GM12872 (cell line): ENCODE measurements at regions not wholly inside any gene's neighbourhood (a gene's known extent, or its start where the extent isn't known, plus 50 kb on each side); places are given as distances from the start of the nearest gene placed in this dataset.

Source experiments
- TF ChIP-seq, protein P1 (sequence below): IDR thresholded peaks from 3 replicates; pipeline ENCODE4 v1.5.1; 2011; ENCODE audit warnings: low read depth, mild to moderate bottlenecking, low read length, moderate library complexity; ENCODE audit not compliant: insufficient read depth

DNA sequence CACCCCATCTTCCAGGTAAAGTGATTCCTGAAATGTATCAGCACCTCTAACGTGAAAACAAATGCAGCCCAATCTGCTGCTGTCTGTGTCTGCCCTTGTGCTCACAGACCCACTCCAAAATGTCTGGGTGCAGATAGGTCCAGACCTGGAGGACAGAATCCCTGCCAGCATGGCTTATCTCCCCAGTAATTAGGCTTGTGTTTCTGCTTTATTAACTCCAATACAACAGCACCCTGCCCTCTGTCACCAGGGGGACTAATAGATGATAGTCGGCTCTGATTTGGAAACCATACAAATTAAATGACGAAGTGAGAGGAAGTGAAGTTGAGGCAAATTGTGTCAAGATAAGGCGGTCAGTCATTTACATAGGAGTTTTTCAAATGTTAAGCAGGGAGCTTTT, 608.3 kb upstream of the SALL1 start:
- TF ChIP-seq, protein P1, sequence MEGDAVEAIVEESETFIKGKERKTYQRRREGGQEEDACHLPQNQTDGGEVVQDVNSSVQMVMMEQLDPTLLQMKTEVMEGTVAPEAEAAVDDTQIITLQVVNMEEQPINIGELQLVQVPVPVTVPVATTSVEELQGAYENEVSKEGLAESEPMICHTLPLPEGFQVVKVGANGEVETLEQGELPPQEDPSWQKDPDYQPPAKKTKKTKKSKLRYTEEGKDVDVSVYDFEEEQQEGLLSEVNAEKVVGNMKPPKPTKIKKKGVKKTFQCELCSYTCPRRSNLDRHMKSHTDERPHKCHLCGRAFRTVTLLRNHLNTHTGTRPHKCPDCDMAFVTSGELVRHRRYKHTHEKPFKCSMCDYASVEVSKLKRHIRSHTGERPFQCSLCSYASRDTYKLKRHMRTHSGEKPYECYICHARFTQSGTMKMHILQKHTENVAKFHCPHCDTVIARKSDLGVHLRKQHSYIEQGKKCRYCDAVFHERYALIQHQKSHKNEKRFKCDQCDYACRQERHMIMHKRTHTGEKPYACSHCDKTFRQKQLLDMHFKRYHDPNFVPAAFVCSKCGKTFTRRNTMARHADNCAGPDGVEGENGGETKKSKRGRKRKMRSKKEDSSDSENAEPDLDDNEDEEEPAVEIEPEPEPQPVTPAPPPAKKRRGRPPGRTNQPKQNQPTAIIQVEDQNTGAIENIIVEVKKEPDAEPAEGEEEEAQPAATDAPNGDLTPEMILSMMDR = no peak

DNA sequence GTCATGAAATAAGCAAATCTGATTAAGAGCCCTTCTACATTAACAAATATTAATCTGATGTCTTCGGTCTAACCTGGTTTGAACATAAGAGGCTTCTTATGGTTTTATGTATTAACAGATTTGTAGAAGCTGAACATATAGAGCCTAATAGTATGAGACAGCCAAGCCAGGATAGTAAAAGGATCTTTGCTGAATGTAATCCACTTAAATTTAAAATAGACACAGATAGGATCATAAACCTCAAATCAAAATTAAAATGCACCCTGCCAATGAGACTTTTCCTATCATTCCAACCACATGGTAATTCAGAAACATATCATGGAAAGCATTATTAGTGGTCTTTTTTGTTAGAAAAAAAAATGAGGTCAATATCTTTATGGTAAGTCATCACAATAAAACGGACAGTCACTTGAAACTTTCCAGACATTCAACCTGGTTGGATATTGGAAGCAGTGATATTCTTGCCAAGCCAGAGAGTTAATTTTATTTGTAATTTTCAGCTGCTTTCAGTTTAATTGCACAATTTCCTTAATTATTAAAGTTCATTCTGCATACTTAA, 606.9 kb upstream of the SALL1 start:
- TF ChIP-seq, protein P1 = no peak

DNA sequence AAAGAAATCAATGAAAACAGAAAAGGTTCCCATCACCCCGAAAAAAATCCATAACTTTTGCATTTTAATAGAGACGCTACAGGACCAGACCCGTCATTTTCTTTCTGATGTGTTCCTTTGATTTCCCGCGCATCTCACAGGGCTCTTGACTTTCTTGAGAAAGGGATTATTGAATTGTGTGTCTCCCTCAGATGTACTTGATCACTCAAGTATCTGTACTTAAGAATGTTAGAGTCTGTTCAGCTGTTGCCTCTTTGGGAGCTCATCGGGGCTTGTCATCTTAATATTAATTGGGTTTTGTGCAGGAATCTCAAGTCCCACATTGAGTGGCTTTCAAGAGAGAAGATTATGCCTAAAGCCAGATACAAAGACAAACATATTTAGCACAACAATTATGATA, 606.4 kb upstream of the SALL1 start:
- TF ChIP-seq, protein P1 = no peak

GRCh38 chr16:51757124-51757470, 606.0 kb upstream of the SALL1 start:
- TF ChIP-seq, protein P1 = no peak

- TF ChIP-seq, protein P1 = no peak
Observed at GRCh38 chr16:51756447-51757123, 605.5 kb upstream of the SALL1 start.

GRCh38 chr16:51755577-51756355, 604.7 kb upstream of the SALL1 start:
- TF ChIP-seq, protein P1 = no peak

- TF ChIP-seq, protein P1 = no peak
Observed at GRCh38 chr16:51755039-51755501, 604.0 kb upstream of the SALL1 start.
